Smooth muscle cell of the brain vasculature (primary cell): ENCODE measurements at regions not wholly inside any gene's neighbourhood (a gene's known extent, or its start where the extent isn't known, plus 50 kb on each side); places are given as distances from the start of the nearest gene placed in this dataset.

Experiments
- DNase-seq: peaks from one replicate; pipeline ENCODE4 v3.0.0-alpha.2; 2012; ENCODE audit warnings: low read depth, low spot score

GRCh38 chr3:159896543-159896942 is 92.1 kb upstream of the IL12A start:
- DNase-seq = no peak

- DNase-seq = no peak
These were observed 91.1 kb upstream of the IL12A start for GRCh38 chr3:159897331-159898075.

- DNase-seq = no peak
These were observed 90.5 kb upstream of the IL12A start for GRCh38 chr3:159898147-159898546.

GRCh38 chr3:159899166-159899565 is 89.5 kb upstream of the IL12A start:
- DNase-seq = no peak

GRCh38 chr3:159902546-159903314 is 85.9 kb upstream of the IL12A start:
- DNase-seq = no peak

- no peak for DNase-seq
These were observed 84.2 kb upstream of the IL12A start for GRCh38 chr3:159904455-159904854.

- no peak for DNase-seq
These were observed 83.7 kb upstream of the IL12A start for GRCh38 chr3:159904911-159905310.

GRCh38 chr3:159907828-159908227 is 80.8 kb upstream of the IL12A start:
- DNase-seq = no peak

GRCh38 chr3:159910991-159911663 is 77.5 kb upstream of the IL12A start:
- no peak for DNase-seq

- DNase-seq = no peak
These were observed 77.0 kb upstream of the IL12A start for GRCh38 chr3:159911664-159912037.

- DNase-seq = no peak
These were observed 74.8 kb upstream of the IL12A start for GRCh38 chr3:159913712-159914414.

GRCh38 chr3:159914426-159914825 is 74.2 kb upstream of the IL12A start:
- no peak for DNase-seq

- DNase-seq = no peak
These were observed 72.6 kb upstream of the IL12A start for GRCh38 chr3:159916052-159916451.

GRCh38 chr3:159917141-159917540 is 71.5 kb upstream of the IL12A start:
- DNase-seq = no peak

- no peak for DNase-seq
These were observed 68.8 kb upstream of the IL12A start for GRCh38 chr3:159919873-159920272.

- no peak for DNase-seq
These were observed 66.3 kb upstream of the IL12A start for GRCh38 chr3:159922193-159922840.

GRCh38 chr3:159922861-159923312 is 65.7 kb upstream of the IL12A start:
- DNase-seq = no peak

- DNase-seq = no peak
These were observed 65.3 kb upstream of the IL12A start for GRCh38 chr3:159923336-159923735.

- no peak for DNase-seq
These were observed 64.7 kb upstream of the IL12A start for GRCh38 chr3:159923956-159924355.

- no peak for DNase-seq
These were observed 64.2 kb upstream of the IL12A start for GRCh38 chr3:159924411-159924810.

- DNase-seq = no peak
These were observed 63.4 kb upstream of the IL12A start for GRCh38 chr3:159925248-159925647.
